ENCODE measurements at regions not wholly inside any gene's neighbourhood (a gene's known extent, or its start where the extent isn't known, plus 50 kb on each side); places are given as distances from the start of the nearest gene placed in this dataset.

DNA sequence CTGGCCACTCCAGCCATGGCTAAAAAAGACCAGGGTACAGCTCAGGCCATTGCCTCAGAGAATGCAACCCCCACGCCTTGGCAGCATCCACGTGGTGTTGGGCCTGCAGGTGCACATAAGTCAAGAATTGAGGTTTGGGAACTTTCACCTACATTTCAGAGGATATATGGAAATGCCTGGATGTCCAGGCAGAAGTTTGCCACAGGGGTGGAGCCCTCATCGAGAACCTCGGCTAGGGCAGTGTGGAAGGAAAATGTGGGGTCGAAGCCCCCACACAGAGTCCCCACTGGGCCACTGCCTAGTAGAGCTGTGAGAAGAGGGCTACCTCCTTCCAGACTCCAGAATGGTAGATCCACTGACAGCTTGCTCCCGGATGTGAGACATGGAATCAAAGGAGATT is 477.3 kb downstream of the LPIN1 start:
- DNase-seq, result no peak
- ATAC-seq (ENCODE audit: low read depth in 2 of 2), result no peak

DNA sequence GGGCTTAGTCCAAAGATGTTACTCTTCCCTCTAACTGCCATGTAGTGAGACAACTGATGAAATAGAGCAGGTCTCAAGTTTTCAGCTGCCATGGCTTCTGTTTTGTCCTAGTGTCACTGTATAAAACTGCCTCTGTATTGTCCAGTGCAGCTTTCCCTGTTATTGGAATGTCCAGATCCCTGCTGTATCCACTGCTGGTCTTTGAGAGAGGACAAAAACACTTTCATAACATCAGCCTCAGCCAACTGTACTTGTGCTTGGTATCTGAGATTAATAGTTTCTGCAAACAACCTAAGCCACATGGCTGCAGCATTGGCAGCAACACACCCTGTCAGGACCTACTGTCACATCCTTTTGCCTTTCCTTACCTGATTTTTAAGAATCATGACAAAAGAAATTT is 480.2 kb downstream of the LPIN1 start:
- no peak for DNase-seq
- H3K36me3 ChIP-seq (ENCODE audit: control insufficient read depth, insufficient read depth, low read length), result no peaks in the 10 kb centered on the region
- no peaks in the 10 kb centered on the region for H3K4me1 ChIP-seq (ENCODE audit: control insufficient read depth, insufficient read depth, low read length, poor library complexity, severe bottlenecking)
- Mint-ChIP-seq H3K27ac (no peak overlapping the region), H3K9me3 (peaks cover 4 to 30% (median 19%) of the 10 kb centered on the region in 7 donors), H3K36me3 (peaks cover 3% of the 10 kb centered on the region), H3K27me3 (peaks cover 5% of the 10 kb centered on the region), H3K4me3 (no peak overlapping the region), H3K4me1 (no peaks in the 10 kb centered on the region)
- no peak for ATAC-seq (ENCODE audit: low read depth in 2 of 2)
- no peak overlapping the region for H3K4me3 ChIP-seq (ENCODE audit: low read depth, low read length)
- H3K27me3 ChIP-seq (ENCODE audit: control insufficient read depth, insufficient read depth, low read length), result no peaks in the 10 kb centered on the region
- H3K9me3 ChIP-seq (ENCODE audit: control insufficient read depth in 2 of 2, low read length in 2 of 2), result peaks cover 18 to 31% of the 10 kb centered on the region in 2 experiments
- no peak overlapping the region for H3K27ac ChIP-seq (ENCODE audit: insufficient read depth, low read length, poor library complexity, severe bottlenecking)

More for the DNA sequence above, 477.3 kb downstream of the LPIN1 start:
- H3K27ac ChIP-seq (ENCODE audit: insufficient read depth, low read length, poor library complexity, severe bottlenecking), result no peak overlapping the region
- Mint-ChIP-seq H3K36me3 (peaks cover 3% of the 10 kb centered on the region), H3K4me3 (no peak overlapping the region), H3K4me1 (no peaks in the 10 kb centered on the region), H3K27me3 (no peaks in the 10 kb centered on the region), H3K9me3 (peaks cover 4 to 30% (median 19%) of the 10 kb centered on the region in 7 donors), H3K27ac (no peak overlapping the region)
- no peak overlapping the region for H3K4me3 ChIP-seq (ENCODE audit: low read depth, low read length)
- H3K36me3 ChIP-seq (ENCODE audit: control insufficient read depth, insufficient read depth, low read length), result no peaks in the 10 kb centered on the region
- no peaks in the 10 kb centered on the region for H3K4me1 ChIP-seq (ENCODE audit: control insufficient read depth, insufficient read depth, low read length, poor library complexity, severe bottlenecking)
- peaks cover 18 to 31% of the 10 kb centered on the region in 2 experiments for H3K9me3 ChIP-seq (ENCODE audit: control insufficient read depth in 2 of 2, low read length in 2 of 2)
- no peaks in the 10 kb centered on the region for H3K27me3 ChIP-seq (ENCODE audit: control insufficient read depth, insufficient read depth, low read length)

DNA sequence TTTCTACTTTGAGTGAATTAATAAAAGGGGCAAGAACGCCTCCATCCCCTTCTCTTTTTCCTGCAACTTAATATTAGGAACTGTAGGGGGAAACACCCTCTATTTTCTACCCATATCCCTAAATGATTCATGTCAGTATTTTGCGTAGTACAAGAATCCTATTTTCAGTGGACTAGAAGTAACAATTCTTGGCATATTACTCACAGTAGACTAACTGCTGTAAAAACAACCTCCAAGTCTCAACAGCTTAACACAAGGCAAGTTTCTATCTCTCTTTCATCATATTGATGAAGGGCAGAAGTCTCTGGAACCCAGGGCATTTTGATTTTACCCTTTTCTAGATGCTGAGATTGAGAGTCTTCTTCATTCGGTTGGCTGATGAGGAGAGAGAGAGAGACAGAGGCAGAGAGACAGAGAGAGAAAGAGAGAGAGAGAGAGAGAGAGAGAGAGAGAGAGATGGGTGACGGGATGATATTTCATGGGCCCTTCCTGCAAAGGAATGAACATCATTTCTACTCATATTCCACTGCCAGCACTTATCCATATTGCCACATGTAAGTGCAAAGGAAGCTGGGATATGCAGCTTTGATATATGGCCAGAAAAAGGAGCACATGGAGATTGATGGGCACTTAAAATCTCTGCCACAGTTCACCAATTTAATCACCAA is 481.6 kb downstream of the LPIN1 start:
- H3K27me3 Mint-ChIP-seq, result peaks cover 5% of the 10 kb centered on the region
- Histone ChIP-seq H3K4me1 (ENCODE audit: control insufficient read depth, insufficient read depth, low read length, poor library complexity, severe bottlenecking) (no peaks in the 10 kb centered on the region), H3K9me3 (ENCODE audit: control insufficient read depth in 2 of 2, low read length in 2 of 2) (peaks cover 17 to 31% of the 10 kb centered on the region in 2 experiments), H3K27me3 (ENCODE audit: control insufficient read depth, insufficient read depth, low read length) (no peaks in the 10 kb centered on the region), H3K27ac (ENCODE audit: insufficient read depth, low read length, poor library complexity, severe bottlenecking) (no peak overlapping the region), H3K4me3 (ENCODE audit: low read depth, low read length) (no peak overlapping the region), H3K36me3 (ENCODE audit: control insufficient read depth, insufficient read depth, low read length) (no peaks in the 10 kb centered on the region)
- H3K36me3 Mint-ChIP-seq, result peaks cover 3% of the 10 kb centered on the region
- peaks cover 2 to 22% (median 14%) of the 10 kb centered on the region in 7 donors for H3K9me3 Mint-ChIP-seq
- DNase-seq (no peak), ATAC-seq (ENCODE audit: low read depth in 2 of 2) (no peak)
- H3K4me1 Mint-ChIP-seq, result no peaks in the 10 kb centered on the region
- H3K27ac Mint-ChIP-seq, result no peak overlapping the region
- H3K4me3 Mint-ChIP-seq, result no peak overlapping the region

DNA sequence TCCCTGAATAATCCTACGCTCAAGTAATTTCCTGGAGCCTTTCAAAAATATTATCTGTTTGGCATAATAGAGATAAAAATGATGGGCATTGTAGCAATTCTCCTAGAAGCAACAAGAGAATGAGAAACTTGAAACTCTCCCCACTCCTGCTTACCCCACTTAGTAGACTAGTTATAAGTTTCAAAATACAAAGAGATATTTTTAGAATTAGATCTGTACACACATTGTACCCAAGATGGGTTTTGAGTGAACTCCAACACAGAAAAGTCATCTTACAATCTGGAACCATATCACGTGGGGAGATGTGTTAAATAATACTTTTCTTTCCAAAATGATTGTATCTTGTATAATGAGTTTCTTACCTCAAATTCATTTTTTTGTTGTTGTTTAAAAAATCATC is 484.9 kb downstream of the LPIN1 start:
- no peak for ATAC-seq (ENCODE audit: low read depth in 2 of 2)
- Mint-ChIP-seq H3K4me3 (no peak overlapping the region), H3K4me1 (no peaks in the 10 kb centered on the region), H3K9me3 (peaks cover 0 to 4% (median 0%) of the 10 kb centered on the region in 7 donors), H3K27me3 (peaks cover 5% of the 10 kb centered on the region), H3K27ac (peak overlapping the region in 1 of 3 donors; percentile 63), H3K36me3 (no peaks in the 10 kb centered on the region)
- H3K9me3 ChIP-seq (ENCODE audit: control insufficient read depth in 2 of 2, low read length in 2 of 2), result no peaks in the 10 kb centered on the region
- DNase-seq, result no peak
- H3K4me1 ChIP-seq (ENCODE audit: control insufficient read depth, insufficient read depth, low read length, poor library complexity, severe bottlenecking), result no peaks in the 10 kb centered on the region
- H3K36me3 ChIP-seq (ENCODE audit: control insufficient read depth, insufficient read depth, low read length), result no peaks in the 10 kb centered on the region
- H3K4me3 ChIP-seq (ENCODE audit: low read depth, low read length), result no peak overlapping the region
- no peaks in the 10 kb centered on the region for H3K27me3 ChIP-seq (ENCODE audit: control insufficient read depth, insufficient read depth, low read length)
- no peak overlapping the region for H3K27ac ChIP-seq (ENCODE audit: insufficient read depth, low read length, poor library complexity, severe bottlenecking)

DNA sequence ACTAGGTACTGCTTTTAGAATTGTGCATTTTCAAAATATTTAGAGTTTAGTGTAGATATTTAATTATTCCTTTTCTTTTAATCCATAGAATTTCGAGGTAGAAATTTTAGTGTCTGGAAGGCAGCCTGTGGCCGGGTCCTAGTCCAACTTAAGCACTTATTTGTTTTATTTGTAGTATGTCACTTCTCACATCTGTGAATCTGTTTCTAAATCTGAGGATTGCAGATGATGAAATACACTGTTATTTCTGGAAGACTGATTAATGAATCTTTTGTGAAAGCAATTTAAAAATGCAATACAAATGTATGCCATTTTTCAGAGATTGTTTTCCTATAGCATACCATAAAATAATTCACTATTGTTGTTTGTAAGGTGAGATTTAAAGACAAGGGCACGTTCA is 483.9 kb upstream of the TRIB2 start:
- DNase-seq (no peak), ATAC-seq (ENCODE audit: low read depth in 2 of 2) (no peak)
- no peaks in the 10 kb centered on the region for H3K9me3 ChIP-seq (ENCODE audit: control insufficient read depth in 2 of 2, low read length in 2 of 2)
- H3K27ac ChIP-seq (ENCODE audit: insufficient read depth, low read length, poor library complexity, severe bottlenecking), result no peak overlapping the region
- no peaks in the 10 kb centered on the region for H3K36me3 ChIP-seq (ENCODE audit: control insufficient read depth, insufficient read depth, low read length)
- Mint-ChIP-seq H3K36me3 (no peaks in the 10 kb centered on the region), H3K27ac (no peak overlapping the region), H3K4me3 (no peak overlapping the region), H3K27me3 (peaks cover 5% of the 10 kb centered on the region), H3K4me1 (peaks cover 0 to 3% (median 0%) of the 10 kb centered on the region in 4 donors), H3K9me3 (no peaks in the 10 kb centered on the region)
- no peaks in the 10 kb centered on the region for H3K27me3 ChIP-seq (ENCODE audit: control insufficient read depth, insufficient read depth, low read length)
- H3K4me1 ChIP-seq (ENCODE audit: control insufficient read depth, insufficient read depth, low read length, poor library complexity, severe bottlenecking), result no peaks in the 10 kb centered on the region
- H3K4me3 ChIP-seq (ENCODE audit: low read depth, low read length), result no peak overlapping the region

DNA sequence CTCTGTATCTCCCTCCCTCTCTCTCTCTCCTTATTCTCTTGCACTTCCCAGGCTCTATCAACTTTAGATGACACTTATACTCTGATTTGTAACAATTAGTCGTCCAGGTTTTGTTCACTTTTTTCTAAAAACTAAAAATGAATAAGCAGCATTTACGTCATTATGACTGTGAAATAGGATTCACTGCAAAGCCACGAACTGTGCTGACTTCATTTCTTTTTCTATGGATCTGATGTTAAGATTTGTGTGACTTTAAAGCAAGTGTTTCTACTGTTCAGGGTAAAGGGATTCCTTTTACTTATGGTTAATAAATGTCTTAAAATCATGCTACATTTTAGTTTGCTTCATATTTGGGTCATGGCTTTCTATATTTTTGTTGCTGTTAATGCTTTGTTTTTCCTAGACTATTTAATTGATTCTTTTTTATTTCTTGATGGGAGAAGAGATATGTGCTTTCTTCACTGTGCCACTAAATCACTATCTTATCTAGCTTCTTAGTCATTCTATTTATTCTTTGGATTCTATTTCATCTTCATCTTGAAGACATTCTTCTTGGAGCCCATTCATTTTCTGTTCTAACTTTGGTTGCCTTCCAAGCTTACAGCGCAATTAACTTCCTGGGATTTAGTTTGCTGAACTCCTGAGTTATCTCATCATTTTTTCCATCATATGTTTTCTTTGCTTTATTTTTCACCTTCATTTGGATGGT is 480.4 kb upstream of the TRIB2 start:
- Mint-ChIP-seq H3K4me3 (no peak overlapping the region), H3K27me3 (no peaks in the 10 kb centered on the region), H3K9me3 (no peaks in the 10 kb centered on the region), H3K36me3 (no peaks in the 10 kb centered on the region), H3K27ac (no peak overlapping the region), H3K4me1 (peaks cover 0 to 3% (median 0%) of the 10 kb centered on the region in 4 donors)
- ATAC-seq (ENCODE audit: low read depth in 2 of 2) (no peak), DNase-seq (no peak)
- Histone ChIP-seq H3K27me3 (ENCODE audit: control insufficient read depth, insufficient read depth, low read length) (no peaks in the 10 kb centered on the region), H3K27ac (ENCODE audit: insufficient read depth, low read length, poor library complexity, severe bottlenecking) (no peak overlapping the region), H3K36me3 (ENCODE audit: control insufficient read depth, insufficient read depth, low read length) (no peaks in the 10 kb centered on the region), H3K9me3 (ENCODE audit: control insufficient read depth in 2 of 2, low read length in 2 of 2) (no peaks in the 10 kb centered on the region), H3K4me1 (ENCODE audit: control insufficient read depth, insufficient read depth, low read length, poor library complexity, severe bottlenecking) (no peaks in the 10 kb centered on the region), H3K4me3 (ENCODE audit: low read depth, low read length) (no peak overlapping the region)

DNA sequence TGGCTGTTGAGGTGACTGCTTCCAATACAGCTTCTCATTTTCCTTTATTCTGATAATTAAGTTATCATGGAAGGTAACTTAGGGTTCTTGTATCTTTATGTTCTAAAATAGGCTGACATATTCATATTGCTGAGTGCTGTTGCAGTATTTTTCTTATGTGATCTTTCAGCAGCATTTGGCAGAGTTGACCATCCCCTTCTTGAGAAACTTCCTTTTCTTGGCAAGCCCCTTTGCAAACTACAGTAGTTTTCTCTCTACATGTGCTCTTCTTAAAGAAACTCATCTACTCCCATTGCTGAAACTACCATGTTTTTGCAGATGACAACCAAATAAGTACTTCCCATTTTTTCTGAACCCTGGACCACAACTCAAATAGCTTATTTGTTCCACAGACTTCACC is 476.5 kb upstream of the TRIB2 start:
- no peak overlapping the region for H3K4me3 Mint-ChIP-seq
- peaks cover 0 to 3% (median 0%) of the 10 kb centered on the region in 4 donors for H3K4me1 Mint-ChIP-seq
- Histone ChIP-seq H3K4me1 (ENCODE audit: control insufficient read depth, insufficient read depth, low read length, poor library complexity, severe bottlenecking) (no peaks in the 10 kb centered on the region), H3K4me3 (ENCODE audit: low read depth, low read length) (no peak overlapping the region), H3K27me3 (ENCODE audit: control insufficient read depth, insufficient read depth, low read length) (peaks cover 1% of the 10 kb centered on the region), H3K27ac (ENCODE audit: insufficient read depth, low read length, poor library complexity, severe bottlenecking) (no peak overlapping the region), H3K36me3 (ENCODE audit: control insufficient read depth, insufficient read depth, low read length) (no peaks in the 10 kb centered on the region), H3K9me3 (ENCODE audit: control insufficient read depth in 2 of 2, low read length in 2 of 2) (no peaks in the 10 kb centered on the region)
- DNase-seq (no peak), ATAC-seq (ENCODE audit: low read depth in 2 of 2) (no peak)
- no peaks in the 10 kb centered on the region for H3K27me3 Mint-ChIP-seq
- no peak overlapping the region for H3K27ac Mint-ChIP-seq
- H3K9me3 Mint-ChIP-seq, result peaks cover 0 to 2% (median 0%) of the 10 kb centered on the region in 7 donors
- H3K36me3 Mint-ChIP-seq, result no peaks in the 10 kb centered on the region

DNA sequence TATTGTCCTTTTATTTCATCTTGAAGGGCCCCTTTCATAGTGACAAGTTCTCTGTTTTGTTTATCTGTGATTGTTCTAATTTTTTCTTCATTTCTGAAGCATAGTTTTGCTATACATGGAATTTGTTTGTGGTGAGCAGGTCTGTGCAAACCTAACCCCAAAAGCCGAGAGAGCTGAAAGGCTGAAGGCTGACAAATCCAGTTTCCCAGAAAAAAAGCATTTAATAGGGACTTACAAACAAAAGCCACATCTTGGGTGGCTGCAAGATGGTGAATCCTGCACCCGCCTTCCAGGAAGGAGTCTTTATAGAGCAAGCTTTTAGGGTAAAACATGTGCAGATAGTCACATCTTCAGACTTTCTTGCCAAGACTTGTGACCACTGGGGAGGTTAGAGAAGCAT is 473.4 kb upstream of the TRIB2 start:
- no peak overlapping the region for H3K4me3 ChIP-seq (ENCODE audit: low read depth, low read length)
- H3K27ac Mint-ChIP-seq, result no peak overlapping the region
- H3K9me3 ChIP-seq (ENCODE audit: control insufficient read depth in 2 of 2, low read length in 2 of 2), result no peaks in the 10 kb centered on the region
- H3K27ac ChIP-seq (ENCODE audit: insufficient read depth, low read length, poor library complexity, severe bottlenecking), result no peak overlapping the region
- H3K27me3 ChIP-seq (ENCODE audit: control insufficient read depth, insufficient read depth, low read length), result peaks cover 1% of the 10 kb centered on the region
- no peaks in the 10 kb centered on the region for H3K36me3 ChIP-seq (ENCODE audit: control insufficient read depth, insufficient read depth, low read length)
- DNase-seq (no peak), ATAC-seq (ENCODE audit: low read depth in 2 of 2) (no peak)
- no peaks in the 10 kb centered on the region for H3K4me1 Mint-ChIP-seq
- no peaks in the 10 kb centered on the region for H3K27me3 Mint-ChIP-seq
- no peaks in the 10 kb centered on the region for H3K36me3 Mint-ChIP-seq
- no peak overlapping the region for H3K4me3 Mint-ChIP-seq
- peaks cover 0 to 2% (median 0%) of the 10 kb centered on the region in 7 donors for H3K9me3 Mint-ChIP-seq
- H3K4me1 ChIP-seq (ENCODE audit: control insufficient read depth, insufficient read depth, low read length, poor library complexity, severe bottlenecking), result no peaks in the 10 kb centered on the region

All from CD4-positive, CD25-positive, alpha-beta regulatory T cell (primary cell).